ENCODE measurements at regions not wholly inside any gene's neighbourhood (a gene's known extent, or its start where the extent isn't known, plus 50 kb on each side); places are given as distances from the start of the nearest gene placed in this dataset.
A peak's percentile ranks its signal among the peaks of the same experiment; 100 is the strongest.

- H3K9me3 ChIP-seq: no peaks in the 10 kb centered on the region
- TF ChIP-seq POLR2AphosphoS5 (IDR thresholded peaks at IDR 0.05) (no peak), EP300 (IDR thresholded peaks at IDR 0.05) (no peak), POLR2A (IDR thresholded peaks at IDR 0.05) (no peak), CTCF (IDR thresholded peaks at IDR 0.05) (no peak)
- peaks cover 4% of the 10 kb centered on the region for H3K27me3 ChIP-seq
- H3K4me3 ChIP-seq: no peak overlapping the region
- peaks cover 6% of the 10 kb centered on the region for H3K4me1 ChIP-seq
- no peaks in the 10 kb centered on the region for H3K36me3 ChIP-seq
- no peak overlapping the region for H3K27ac ChIP-seq
- WGBS: 59% methylated on average over 6 of the region's 6 CpGs
- no peak for DNase-seq (ENCODE audit: low spot score in 2 of 2)
Observed at GRCh38 chr2:60671966-60672365, 84.1 kb upstream of the PAPOLG start.

GRCh38 chr2:60674524-60675165, 81.4 kb upstream of the PAPOLG start:
- H3K9me3 ChIP-seq: no peaks in the 10 kb centered on the region
- peak; percentile 57 to 89 for TF ChIP-seq CTCF (IDR thresholded peaks at IDR 0.05)
- no peak for TF ChIP-seq POLR2AphosphoS5 (IDR thresholded peaks at IDR 0.05)
- no peak for TF ChIP-seq POLR2A (IDR thresholded peaks at IDR 0.05)
- TF ChIP-seq EP300 (IDR thresholded peaks at IDR 0.05): no peak
- peak; percentile 83 to 85 for DNase-seq (ENCODE audit: low spot score in 2 of 2)
- H3K4me1 ChIP-seq: peaks cover 16% of the 10 kb centered on the region
- WGBS: 24% methylated on average over 9 of the region's 9 CpGs
- peaks cover 11% of the 10 kb centered on the region for H3K27me3 ChIP-seq
- no peaks in the 10 kb centered on the region for H3K36me3 ChIP-seq
- H3K27ac ChIP-seq: no peak overlapping the region
- no peak overlapping the region for H3K4me3 ChIP-seq

- H3K36me3 ChIP-seq: no peaks in the 10 kb centered on the region
- H3K4me3 ChIP-seq: no peak overlapping the region
- no peaks in the 10 kb centered on the region for H3K9me3 ChIP-seq
- H3K27ac ChIP-seq: no peak overlapping the region
- peak in 1 of 2 donors; percentile 4 for DNase-seq (ENCODE audit: low spot score in 2 of 2)
- peaks cover 16% of the 10 kb centered on the region for H3K4me1 ChIP-seq
- WGBS: 61% methylated on average over 3 of the region's 3 CpGs
- TF ChIP-seq CTCF (IDR thresholded peaks at IDR 0.05) (no peak), POLR2AphosphoS5 (IDR thresholded peaks at IDR 0.05) (no peak), EP300 (IDR thresholded peaks at IDR 0.05) (no peak), POLR2A (IDR thresholded peaks at IDR 0.05) (no peak)
- peaks cover 11% of the 10 kb centered on the region for H3K27me3 ChIP-seq
Observed at GRCh38 chr2:60675301-60675700, 80.8 kb upstream of the PAPOLG start.

GRCh38 chr2:60676706-60677330, 79.2 kb upstream of the PAPOLG start:
- no peak overlapping the region for H3K27ac ChIP-seq
- TF ChIP-seq EP300 (IDR thresholded peaks at IDR 0.05) (no peak), POLR2AphosphoS5 (IDR thresholded peaks at IDR 0.05) (no peak), CTCF (IDR thresholded peaks at IDR 0.05) (no peak), POLR2A (IDR thresholded peaks at IDR 0.05) (no peak)
- DNase-seq (ENCODE audit: low spot score in 2 of 2): peak in 1 of 2 donors; percentile 45
- no peaks in the 10 kb centered on the region for H3K36me3 ChIP-seq
- peaks cover 16% of the 10 kb centered on the region for H3K4me1 ChIP-seq
- WGBS: 33% methylated on average over 4 of the region's 4 CpGs
- no peaks in the 10 kb centered on the region for H3K9me3 ChIP-seq
- H3K4me3 ChIP-seq: no peak overlapping the region
- H3K27me3 ChIP-seq: peaks cover 11% of the 10 kb centered on the region

GRCh38 chr2:60677356-60677755, 78.7 kb upstream of the PAPOLG start:
- DNase-seq (ENCODE audit: low spot score in 2 of 2): peak in 1 of 2 donors; percentile 6
- H3K36me3 ChIP-seq: no peaks in the 10 kb centered on the region
- peaks cover 16% of the 10 kb centered on the region for H3K4me1 ChIP-seq
- no peaks in the 10 kb centered on the region for H3K9me3 ChIP-seq
- no peak overlapping the region for H3K27ac ChIP-seq
- H3K27me3 ChIP-seq: peaks cover 11% of the 10 kb centered on the region
- H3K4me3 ChIP-seq: no peak overlapping the region
- 69% methylated on average over 4 of the region's 4 CpGs for WGBS
- TF ChIP-seq CTCF (IDR thresholded peaks at IDR 0.05) (no peak), POLR2A (IDR thresholded peaks at IDR 0.05) (no peak), EP300 (IDR thresholded peaks at IDR 0.05) (no peak), POLR2AphosphoS5 (IDR thresholded peaks at IDR 0.05) (no peak)

Data from suprapubic skin (tissue), 4 donors.